GM13977 (cell line): ENCODE measurements at regions not wholly inside any gene's neighbourhood (a gene's known extent, or its start where the extent isn't known, plus 50 kb on each side); places are given as distances from the start of the nearest gene placed in this dataset.

Experiments used
- DNase-seq: peaks from one replicate; pipeline ENCODE4 v3.0.0; 2012; ENCODE audit warnings: low spot score
- in situ Hi-C: fragments of 300-500 bp; cut with MboI; formaldehyde crosslinking; loops from one replicate; pipeline ENCODE4 v1.12.0; 2022; ENCODE audit warnings: low sequenced_read_pairs, low pct_unique_long_range_greater_than_20kb, mixed read lengths, inconsistent platforms; ENCODE audit not compliant: unreplicated experiment
- TF ChIP-seq, protein P1 (sequence below): IDR thresholded peaks from 2 replicates; pipeline ENCODE4 v1.5.1; 2012; ENCODE audit warnings: mild to moderate bottlenecking, control low read depth; ENCODE audit not compliant: insufficient read depth; ENCODE audit errors: extremely low read depth, missing control alignments

DNA sequence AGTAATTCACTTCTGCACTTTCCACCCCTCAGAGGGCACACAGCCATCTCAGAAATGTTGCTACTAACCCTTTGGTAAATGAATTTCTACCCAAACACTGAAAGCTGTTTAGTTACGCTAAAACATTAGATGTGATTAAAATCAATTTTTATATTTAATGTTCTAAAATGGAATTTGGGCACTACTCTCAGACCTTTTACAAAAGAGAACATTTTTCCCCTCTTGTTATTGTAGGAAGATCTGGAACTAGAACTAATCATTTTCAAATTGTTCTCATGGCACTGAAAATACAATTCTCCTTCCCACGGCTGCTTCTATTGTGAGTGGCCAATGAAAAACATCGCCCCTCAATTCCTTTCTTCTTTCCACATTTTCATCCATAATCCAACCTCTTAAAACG is 627.4 kb downstream of the CDH26 start:
- DNase-seq = no peak
- in situ Hi-C loops = no loop called here
- TF ChIP-seq, protein P1, sequence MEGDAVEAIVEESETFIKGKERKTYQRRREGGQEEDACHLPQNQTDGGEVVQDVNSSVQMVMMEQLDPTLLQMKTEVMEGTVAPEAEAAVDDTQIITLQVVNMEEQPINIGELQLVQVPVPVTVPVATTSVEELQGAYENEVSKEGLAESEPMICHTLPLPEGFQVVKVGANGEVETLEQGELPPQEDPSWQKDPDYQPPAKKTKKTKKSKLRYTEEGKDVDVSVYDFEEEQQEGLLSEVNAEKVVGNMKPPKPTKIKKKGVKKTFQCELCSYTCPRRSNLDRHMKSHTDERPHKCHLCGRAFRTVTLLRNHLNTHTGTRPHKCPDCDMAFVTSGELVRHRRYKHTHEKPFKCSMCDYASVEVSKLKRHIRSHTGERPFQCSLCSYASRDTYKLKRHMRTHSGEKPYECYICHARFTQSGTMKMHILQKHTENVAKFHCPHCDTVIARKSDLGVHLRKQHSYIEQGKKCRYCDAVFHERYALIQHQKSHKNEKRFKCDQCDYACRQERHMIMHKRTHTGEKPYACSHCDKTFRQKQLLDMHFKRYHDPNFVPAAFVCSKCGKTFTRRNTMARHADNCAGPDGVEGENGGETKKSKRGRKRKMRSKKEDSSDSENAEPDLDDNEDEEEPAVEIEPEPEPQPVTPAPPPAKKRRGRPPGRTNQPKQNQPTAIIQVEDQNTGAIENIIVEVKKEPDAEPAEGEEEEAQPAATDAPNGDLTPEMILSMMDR = no peak

DNA sequence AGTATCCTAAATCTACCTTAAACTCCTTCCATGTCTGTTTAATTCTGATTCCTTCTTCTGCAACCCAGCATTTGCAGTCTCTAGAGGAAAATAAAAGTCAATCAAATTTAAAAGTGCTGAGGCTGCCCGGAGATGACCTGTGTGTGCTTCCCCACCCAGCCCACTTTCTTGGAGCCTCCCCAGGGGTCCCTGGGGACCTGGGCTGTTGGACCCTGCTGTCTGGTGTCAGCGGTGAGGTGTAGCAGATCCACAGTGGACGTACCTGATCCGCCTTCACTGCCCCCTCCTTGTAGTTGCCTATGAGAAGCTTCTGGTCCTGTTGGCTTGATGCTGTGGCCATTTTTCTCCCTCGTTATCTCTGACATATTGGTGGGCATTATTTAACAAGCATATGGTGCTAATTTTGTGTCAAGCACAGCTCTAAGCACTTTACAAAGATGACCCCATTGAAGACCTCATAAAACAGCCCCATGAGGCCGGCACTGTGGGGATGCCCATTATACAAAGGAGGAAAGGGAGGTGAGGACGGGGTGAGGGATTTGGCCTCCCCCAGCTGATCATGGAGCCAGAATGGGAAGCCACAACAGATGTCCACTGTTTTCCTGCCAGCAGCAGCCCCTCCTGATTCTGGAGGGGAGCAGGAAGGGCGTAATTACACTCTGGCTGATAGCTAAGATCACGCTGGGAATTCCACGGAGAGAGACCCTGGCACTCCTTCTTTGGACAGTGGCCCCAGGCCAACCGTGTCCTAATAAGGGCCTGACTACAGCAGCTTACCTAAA is 628.2 kb downstream of the CDH26 start:
- no peak for DNase-seq
- in situ Hi-C loops = no loop called here
- TF ChIP-seq, protein P1 = no peak

DNA sequence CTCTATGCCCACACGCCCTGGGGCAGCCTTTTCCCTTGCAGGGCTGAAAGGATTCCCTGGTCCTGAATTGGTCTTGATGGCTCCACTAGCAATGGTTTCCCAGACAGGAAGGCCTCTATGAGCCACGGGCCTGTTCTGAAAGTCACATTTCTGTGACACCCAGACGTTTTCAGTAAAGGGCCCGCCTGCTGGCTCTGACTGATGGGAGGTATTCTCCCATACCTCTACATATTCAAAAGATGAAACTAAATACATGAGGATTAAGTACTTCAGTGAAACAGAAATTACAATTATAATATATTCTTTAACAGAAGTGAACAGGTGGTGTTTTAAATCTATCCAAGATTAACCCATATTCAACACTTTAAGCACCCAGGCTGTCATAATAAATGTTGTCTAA is 629.8 kb downstream of the CDH26 start:
- in situ Hi-C loops = no loop called here
- no peak for DNase-seq
- TF ChIP-seq, protein P1 = no peak

DNA sequence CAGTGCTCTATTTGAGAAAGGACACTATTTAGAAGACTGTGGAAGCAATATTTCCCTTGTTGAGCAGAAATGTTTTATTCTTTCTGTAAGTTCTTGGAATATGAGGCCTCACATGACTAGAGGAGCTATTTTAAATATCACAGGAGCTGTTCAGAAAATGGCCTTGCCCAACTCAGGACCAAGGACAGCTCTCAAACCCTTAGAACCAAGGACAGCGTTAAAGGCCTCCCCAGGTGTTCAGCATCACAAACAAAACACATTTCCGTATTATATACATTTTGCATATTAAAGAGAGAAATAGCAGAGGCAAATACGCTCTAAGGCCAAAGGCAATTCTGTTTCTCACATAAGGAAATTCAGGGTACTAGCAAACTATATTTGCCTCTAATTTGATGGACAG is 631.4 kb downstream of the CDH26 start:
- in situ Hi-C loops = no loop called here
- TF ChIP-seq, protein P1 = no peak
- DNase-seq = no peak

DNA sequence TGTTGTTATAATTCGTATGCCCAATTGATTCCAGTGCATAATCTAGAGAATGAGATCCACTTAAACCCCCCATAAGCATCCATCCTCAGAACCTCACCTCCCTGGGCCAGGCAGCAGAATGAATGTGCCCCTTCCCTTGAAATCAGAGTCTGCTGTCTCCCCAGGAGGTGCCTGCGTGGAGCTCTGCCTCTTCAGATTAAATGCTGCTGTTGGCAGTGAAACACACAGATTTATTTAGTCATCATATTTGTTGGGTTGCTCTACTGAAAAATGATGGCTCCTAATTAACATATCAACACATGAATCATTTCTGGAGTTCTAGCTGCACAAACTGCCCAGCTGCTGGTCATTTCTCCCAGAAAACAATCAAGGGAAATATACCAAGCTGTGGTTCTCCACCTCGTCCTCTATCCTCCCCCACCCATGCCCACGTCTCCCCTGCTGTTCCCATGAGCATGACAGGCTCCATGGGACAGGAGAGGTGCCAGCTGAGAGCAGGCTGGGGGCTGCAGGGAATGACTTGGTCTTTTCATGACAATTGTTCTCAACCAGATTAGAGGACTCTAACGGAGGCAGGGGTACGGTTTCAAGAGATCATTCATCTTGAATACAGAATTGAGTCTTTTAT is 633.1 kb downstream of the CDH26 start:
- no peak for DNase-seq
- TF ChIP-seq, protein P1 = no peak
- in situ Hi-C loops = no loop called here

DNA sequence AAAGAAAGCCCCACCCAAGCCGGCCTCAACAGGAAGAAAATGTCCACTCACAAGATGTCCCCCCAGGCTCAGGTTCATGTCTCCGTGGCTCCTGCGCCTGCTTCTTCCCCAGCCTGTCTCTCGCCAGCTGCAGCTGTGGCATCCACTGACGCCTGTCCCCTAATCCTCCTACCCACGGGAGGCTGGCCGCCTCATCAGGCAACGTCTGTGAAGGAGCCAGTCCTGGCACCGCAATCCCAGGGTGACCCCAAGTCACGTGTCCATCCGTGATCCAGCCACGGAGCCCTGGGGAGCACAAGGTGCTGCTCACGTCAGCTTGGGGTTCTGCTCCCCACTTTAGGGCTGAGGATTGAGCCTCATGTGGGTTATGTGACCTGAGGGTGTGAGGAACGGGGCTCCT is 640.3 kb downstream of the CDH26 start:
- TF ChIP-seq, protein P1 = no peak
- no peak for DNase-seq
- in situ Hi-C loops = no loop called here
